ENCODE measurements at regions not wholly inside any gene's neighbourhood (a gene's known extent, or its start where the extent isn't known, plus 50 kb on each side); places are given as distances from the start of the nearest gene placed in this dataset.

DNA sequence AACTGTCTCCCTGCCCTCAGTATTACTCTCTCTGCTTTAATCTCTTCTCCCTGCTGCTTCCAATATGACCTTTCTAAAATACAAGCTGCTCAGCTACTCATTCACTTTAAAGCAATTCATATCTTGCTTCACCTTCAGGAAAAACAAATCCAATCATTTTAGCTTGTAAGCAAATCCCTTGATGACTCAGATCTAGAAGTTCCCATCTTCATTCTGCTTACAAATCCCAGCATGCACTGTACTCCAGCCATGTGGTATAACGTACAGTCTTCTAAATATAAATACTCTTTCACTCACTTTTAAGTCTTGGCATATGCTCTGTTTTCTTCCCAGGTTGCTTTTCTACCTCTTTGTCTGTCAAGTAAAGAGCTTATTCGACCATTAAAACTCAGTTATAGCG, 1009.1 kb upstream of the SEMA6D start:
- H3K27me3 ChIP-seq (ENCODE audit: control insufficient read depth, insufficient read depth, low read length), result no peaks in the 10 kb centered on the region
- no peaks in the 10 kb centered on the region for H3K79me1 ChIP-seq (ENCODE audit: low read depth in 1 of 2, low read length in 2 of 2)
- no peak overlapping the region for H4K91ac ChIP-seq (ENCODE audit: insufficient read depth, low read depth, low read length)
- ChIA-PET CTCF (no interaction called here), POLR2A (ENCODE audit: unreplicated experiment) (no interaction called here)
- in situ Hi-C loops (cut with MboI; ENCODE audit: low sequenced_read_pairs) (no loop called here), dilution Hi-C loops (cut with HindIII; ENCODE audit: low sequenced_read_pairs, unreplicated experiment) (no loop called here), intact Hi-C loops (cut with micrococcal nuclease) (no loop called here)
- H3K56ac ChIP-seq (ENCODE audit: extremely low read depth, insufficient read depth, low read length), result no peak overlapping the region
- no peak overlapping the region for H2AK5ac ChIP-seq (ENCODE audit: low read depth, low read length)
- H3K18ac ChIP-seq (ENCODE audit: low read depth, low read length), result no peak overlapping the region
- H3K4ac ChIP-seq (ENCODE audit: low read depth, low read length), result no peak overlapping the region
- no peak for ATAC-seq (ENCODE audit: low read depth)
- no peak overlapping the region for H2BK15ac ChIP-seq (ENCODE audit: low read depth, low read length)
- no peak overlapping the region for H2AFZ ChIP-seq (replicated peaks; ENCODE audit: low read length, poor library complexity)
- H2BK120ac ChIP-seq (ENCODE audit: low read depth, low read length), result no peak overlapping the region
- H3K9me1 ChIP-seq (ENCODE audit: insufficient read depth, low read length), result no peaks in the 10 kb centered on the region
- 20% methylated on average over 1 of the region's 3 CpGs; no CpG with 5 or more reads in 1 of the 2 experiments for WGBS, 2 experiments (ENCODE audit: extremely low coverage in 2 of 2, insufficient read length in 1 of 2)
- H2BK5ac ChIP-seq (ENCODE audit: low read depth, low read length, poor library complexity, severe bottlenecking), result no peak overlapping the region
- no peak overlapping the region for H3K14ac ChIP-seq (replicated peaks; ENCODE audit: low read depth, low read length)
- H3K4me3 ChIP-seq (ENCODE audit: insufficient read depth, low read depth, low read length), result no peak overlapping the region
- H3K9ac ChIP-seq (ENCODE audit: low read depth, low read length), result no peak overlapping the region
- DNase-seq, result no peak
- no peak overlapping the region for H4K8ac ChIP-seq (ENCODE audit: low read depth in 2 of 2, low read length in 2 of 2)
- H2AK9ac ChIP-seq (replicated peaks; ENCODE audit: low read depth, low read length, poor library complexity), result no peak overlapping the region
- H3K27ac ChIP-seq (ENCODE audit: insufficient read depth, low read length), result no peak overlapping the region
- no peaks in the 10 kb centered on the region for H4K20me1 ChIP-seq (ENCODE audit: insufficient read depth, low read length)
- no peak overlapping the region for H2BK20ac ChIP-seq (ENCODE audit: low read depth, low read length)
- H4K5ac ChIP-seq (ENCODE audit: low read depth, low read length), result no peak overlapping the region
- H3K36me3 ChIP-seq (ENCODE audit: control insufficient read depth, insufficient read depth, low read length), result no peaks in the 10 kb centered on the region
- H3K4me1 ChIP-seq (ENCODE audit: control insufficient read depth, insufficient read depth, low read length), result no peaks in the 10 kb centered on the region
- H3K4me2 ChIP-seq (ENCODE audit: low read depth, low read length), result no peak overlapping the region
- peaks cover 6% of the 10 kb centered on the region; the same call in 1 of the 2 replicates for H3K9me3 ChIP-seq (ENCODE audit: control insufficient read depth, insufficient read depth, low read length)
- H3K23ac ChIP-seq (ENCODE audit: low read depth, low read length), result no peak overlapping the region
- no peak for TF ChIP-seq CHD1 (IDR thresholded peaks at IDR 0.05; ENCODE audit: low read depth, low read length)
- no peak for TF ChIP-seq SMC3 (IDR thresholded peaks at IDR 0.05; ENCODE audit: low read depth, low read length)
- TF ChIP-seq MAZ (IDR thresholded peaks at IDR 0.05; ENCODE audit: borderline replicate concordance, low read depth, low read length), result no peak
- no peak for TF ChIP-seq NFE2L2 (IDR thresholded peaks at IDR 0.05; ENCODE audit: low read depth, low read length)
- TF ChIP-seq RAD21 (IDR thresholded peaks at IDR 0.05; ENCODE audit: low read length), result no peak
- TF ChIP-seq USF2 (IDR thresholded peaks at IDR 0.05; ENCODE audit: low read depth, low read length), result no peak
- no peak for TF ChIP-seq BHLHE40 (IDR thresholded peaks at IDR 0.05; ENCODE audit: low read depth, low read length)
- TF ChIP-seq, protein P1, sequence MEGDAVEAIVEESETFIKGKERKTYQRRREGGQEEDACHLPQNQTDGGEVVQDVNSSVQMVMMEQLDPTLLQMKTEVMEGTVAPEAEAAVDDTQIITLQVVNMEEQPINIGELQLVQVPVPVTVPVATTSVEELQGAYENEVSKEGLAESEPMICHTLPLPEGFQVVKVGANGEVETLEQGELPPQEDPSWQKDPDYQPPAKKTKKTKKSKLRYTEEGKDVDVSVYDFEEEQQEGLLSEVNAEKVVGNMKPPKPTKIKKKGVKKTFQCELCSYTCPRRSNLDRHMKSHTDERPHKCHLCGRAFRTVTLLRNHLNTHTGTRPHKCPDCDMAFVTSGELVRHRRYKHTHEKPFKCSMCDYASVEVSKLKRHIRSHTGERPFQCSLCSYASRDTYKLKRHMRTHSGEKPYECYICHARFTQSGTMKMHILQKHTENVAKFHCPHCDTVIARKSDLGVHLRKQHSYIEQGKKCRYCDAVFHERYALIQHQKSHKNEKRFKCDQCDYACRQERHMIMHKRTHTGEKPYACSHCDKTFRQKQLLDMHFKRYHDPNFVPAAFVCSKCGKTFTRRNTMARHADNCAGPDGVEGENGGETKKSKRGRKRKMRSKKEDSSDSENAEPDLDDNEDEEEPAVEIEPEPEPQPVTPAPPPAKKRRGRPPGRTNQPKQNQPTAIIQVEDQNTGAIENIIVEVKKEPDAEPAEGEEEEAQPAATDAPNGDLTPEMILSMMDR (conservative IDR thresholded peaks at IDR 0.05; ENCODE audit: low read depth, low read length), result no peak
- TF ChIP-seq CEBPB (IDR thresholded peaks at IDR 0.05; ENCODE audit: low read depth, low read length), result no peak
- TF ChIP-seq ELK1 (IDR thresholded peaks at IDR 0.05; ENCODE audit: borderline replicate concordance, low read depth, low read length), result no peak
- no peak for TF ChIP-seq MXI1 (IDR thresholded peaks at IDR 0.05; ENCODE audit: borderline replicate concordance, low read depth, low read length)
- TF ChIP-seq POLR2A (IDR thresholded peaks at IDR 0.05; ENCODE audit: low read depth, low read length), result no peak
- TF ChIP-seq MAFK (IDR thresholded peaks at IDR 0.05; ENCODE audit: low read depth, low read length), result no peak
- no peak for TF ChIP-seq FOS (IDR thresholded peaks at IDR 0.05; ENCODE audit: low read depth, low read length)
- TF ChIP-seq RFX5 (IDR thresholded peaks at IDR 0.05; ENCODE audit: low read depth, low read length), result no peak
- no TSS peak for BruUV-seq (replicated peaks)

Data from IMR-90 (cell line).